T-helper 1 cell (primary cell): ENCODE measurements at regions not wholly inside any gene's neighbourhood (a gene's known extent, or its start where the extent isn't known, plus 50 kb on each side); places are given as distances from the start of the nearest gene placed in this dataset.

Experiments
- DNase-seq, 5 donors: peaks; one replicate each; pipeline ENCODE4 v3.0.0-alpha.2; 2012 to 2020

- DNase-seq, result no peak
Observed at GRCh38 chr2:18701981-18702380, 112.6 kb upstream of the NT5C1B start.

DNA sequence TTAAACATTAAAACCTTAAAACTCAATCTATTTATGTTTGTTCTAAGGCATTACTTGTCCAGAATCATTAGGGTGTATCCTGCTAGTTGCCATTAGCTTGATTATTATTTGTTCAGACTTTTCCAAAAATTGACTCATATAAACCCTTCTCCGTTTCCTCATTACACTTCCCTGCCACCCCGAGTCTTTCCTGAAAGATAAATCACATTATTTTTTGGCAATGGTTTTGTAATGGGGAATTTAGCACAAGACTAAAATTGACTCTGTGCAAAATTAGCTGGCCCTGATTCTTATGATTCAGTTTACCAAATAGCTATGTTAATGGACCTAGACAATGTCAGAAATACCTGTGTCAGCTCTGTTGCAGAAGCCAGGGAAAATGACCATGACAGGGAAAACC is 112.2 kb upstream of the NT5C1B start:
- DNase-seq, result no peak

DNA sequence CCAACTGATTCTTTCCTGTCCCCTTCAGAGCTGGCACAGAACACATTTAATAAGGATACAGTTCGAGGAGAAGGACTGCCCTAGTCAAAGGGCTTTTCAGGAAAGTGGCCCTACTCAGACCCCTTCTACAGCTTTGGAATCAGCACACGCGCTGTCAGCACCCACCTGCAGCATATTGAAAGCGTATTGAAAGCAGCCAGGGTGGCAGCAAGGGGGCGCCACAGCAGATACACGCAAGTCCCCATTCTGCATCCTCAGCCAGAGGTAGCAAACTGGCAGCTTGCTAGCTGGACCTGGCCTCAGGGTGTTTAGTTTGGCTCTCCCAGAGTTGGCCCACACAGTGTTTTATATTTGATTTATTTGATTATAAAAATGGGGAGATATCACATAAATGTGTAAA is 101.0 kb upstream of the NT5C1B start:
- DNase-seq, result no peak

DNA sequence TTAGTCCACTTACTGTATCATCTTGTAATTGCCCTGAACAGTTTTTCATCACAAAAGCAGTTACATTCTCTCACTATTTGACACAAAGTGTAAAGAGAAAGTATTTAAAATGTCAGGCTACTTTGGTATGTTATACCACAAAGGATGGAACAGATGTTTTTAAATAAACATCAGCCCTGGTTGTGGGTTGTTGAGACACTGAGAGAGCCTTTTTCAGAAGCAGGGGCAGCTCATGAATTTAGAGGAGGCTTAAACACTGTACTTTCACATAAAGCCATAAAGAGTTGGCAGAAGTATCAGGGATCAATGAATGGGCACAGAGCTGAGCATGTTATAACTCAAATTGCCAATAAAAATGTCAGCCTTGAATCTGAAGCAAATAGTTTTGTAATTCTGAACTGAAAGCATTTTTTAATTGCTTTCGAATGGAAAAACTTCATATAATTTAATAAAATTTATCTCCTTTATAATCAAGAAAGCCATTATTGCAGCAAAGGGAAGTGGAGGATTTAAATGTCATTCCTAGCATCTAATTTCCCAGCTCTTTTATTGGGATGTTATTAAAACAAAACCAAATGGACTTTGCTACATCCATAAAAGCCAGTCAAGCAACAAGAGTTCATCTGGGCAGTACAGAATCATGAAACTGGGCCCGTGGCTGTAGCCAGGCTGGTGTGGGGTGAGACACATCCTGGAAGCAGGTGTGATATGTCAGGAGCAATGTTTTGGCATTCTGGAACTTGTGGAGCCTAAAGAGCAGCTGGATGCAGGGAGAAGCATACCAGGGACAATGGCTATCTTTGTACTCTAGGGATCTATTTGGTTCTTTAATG is 95.1 kb upstream of the NT5C1B start:
- no peak for DNase-seq

GRCh38 chr2:18682681-18683080 is 93.3 kb upstream of the NT5C1B start:
- DNase-seq, result no peak

DNA sequence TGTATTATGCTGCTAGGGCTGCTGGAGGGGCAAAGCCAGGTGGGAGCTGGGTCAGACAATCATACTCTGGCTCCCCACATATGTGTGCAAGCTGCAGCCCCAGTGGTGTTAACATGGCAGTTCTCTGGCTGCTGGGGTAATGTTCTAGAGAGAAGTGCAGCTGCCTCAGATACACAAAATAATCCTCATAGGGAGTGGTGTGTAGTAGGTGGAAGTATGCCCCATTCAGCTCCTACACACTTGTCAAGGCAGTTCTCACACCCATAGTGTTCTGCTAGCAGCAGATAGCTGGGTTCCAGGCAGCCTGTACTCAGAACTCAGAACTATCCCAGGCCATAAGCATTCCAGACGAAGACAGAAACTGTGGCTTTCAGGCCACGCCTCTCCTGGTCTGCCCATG is 87.9 kb upstream of the NT5C1B start:
- no peak for DNase-seq

DNA sequence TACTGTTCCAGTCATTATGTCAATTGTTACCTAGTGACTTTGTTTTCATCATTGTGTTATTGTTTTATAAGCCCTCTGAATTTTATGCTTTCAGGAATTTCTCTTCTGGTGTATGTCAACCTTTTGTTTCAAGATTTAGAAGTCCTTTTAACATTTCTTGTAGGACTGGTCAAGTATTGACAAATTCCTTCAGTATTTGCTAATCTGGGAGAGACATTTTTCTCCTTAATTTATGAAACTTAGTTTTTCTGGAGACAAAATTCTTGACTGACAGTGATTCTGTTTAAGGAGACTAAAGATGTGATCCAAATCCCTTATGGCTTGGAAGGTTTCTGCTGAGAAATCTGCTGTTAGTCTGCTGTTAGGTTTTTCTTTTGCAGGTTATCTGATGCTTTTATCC is 84.9 kb upstream of the NT5C1B start:
- no peak for DNase-seq

- DNase-seq, result no peak
Observed at GRCh38 chr2:18671363-18671762, 82.0 kb upstream of the NT5C1B start.

- no peak for DNase-seq
Observed at GRCh38 chr2:18668221-18668620, 78.9 kb upstream of the NT5C1B start.

GRCh38 chr2:18664421-18664820 is 75.1 kb upstream of the NT5C1B start:
- DNase-seq, result no peak

DNA sequence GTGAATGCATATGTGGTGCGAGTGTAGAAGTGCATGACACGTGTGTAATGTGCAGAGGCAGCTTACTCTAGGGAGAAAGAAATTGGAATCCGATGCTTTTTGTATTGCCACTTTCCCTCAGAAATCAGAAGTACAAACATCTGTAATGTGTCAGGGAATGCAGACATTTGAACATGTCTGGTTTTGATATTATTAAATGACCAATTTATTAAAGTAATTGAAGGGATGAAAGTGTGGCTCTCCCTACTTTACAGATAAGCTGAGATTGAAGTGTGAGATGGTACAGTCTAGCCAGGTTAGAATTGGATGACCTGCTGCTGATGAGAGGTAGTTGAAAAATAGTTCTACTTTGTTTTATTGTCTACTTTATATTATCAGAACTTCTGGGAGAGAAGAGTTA is 74.5 kb upstream of the NT5C1B start:
- DNase-seq, result no peak

- DNase-seq, result no peak
Observed at GRCh38 chr2:18662689-18663088, 73.3 kb upstream of the NT5C1B start.

- no peak for DNase-seq
Observed at GRCh38 chr2:18659915-18660314, 70.5 kb upstream of the NT5C1B start.

- DNase-seq, result no peak
Observed at GRCh38 chr2:18656048-18656447, 66.7 kb upstream of the NT5C1B start.

DNA sequence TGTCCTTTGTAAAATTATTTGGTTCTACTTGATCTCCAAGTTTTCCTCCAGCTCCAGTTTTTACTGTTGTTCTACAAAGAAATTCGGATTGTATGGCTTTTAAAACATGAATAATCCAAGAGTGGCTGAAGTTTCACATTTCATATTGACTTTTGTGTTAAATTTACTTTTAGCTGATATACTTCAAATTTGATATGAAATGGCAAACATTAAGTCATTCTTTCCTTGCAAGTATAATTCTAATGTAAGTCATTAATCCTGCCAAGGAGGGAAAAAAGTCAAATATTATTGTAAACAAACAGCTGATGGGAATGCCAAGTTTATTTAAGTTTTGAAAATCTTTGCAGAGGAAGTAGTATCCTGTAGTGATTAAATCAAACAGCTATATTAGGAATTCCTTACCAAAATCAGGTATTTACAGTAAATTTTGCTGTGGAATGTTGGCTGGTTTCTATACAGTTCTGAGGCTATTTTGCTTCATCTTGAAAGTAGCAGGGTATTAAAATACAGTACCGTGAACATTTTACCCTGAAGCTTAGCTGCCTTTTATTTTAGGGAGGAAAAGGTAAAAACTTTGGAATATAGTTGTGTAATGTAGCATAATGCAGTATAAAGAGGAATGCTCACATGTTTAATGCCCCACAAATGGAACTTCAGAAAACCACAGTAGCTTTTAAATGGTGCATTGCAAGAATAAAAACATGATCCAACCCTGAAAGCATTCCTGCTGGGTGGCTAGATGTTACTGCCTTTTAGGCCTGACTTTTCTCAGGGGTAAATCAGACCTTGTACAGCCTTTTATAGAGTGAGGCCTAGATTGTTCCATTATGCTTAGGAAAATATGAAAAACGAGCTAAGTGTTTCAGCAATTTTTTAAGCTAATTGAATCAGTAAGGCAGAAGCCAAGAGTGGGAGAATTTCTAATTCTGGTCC is 62.7 kb upstream of the NT5C1B start:
- no peak for DNase-seq

DNA sequence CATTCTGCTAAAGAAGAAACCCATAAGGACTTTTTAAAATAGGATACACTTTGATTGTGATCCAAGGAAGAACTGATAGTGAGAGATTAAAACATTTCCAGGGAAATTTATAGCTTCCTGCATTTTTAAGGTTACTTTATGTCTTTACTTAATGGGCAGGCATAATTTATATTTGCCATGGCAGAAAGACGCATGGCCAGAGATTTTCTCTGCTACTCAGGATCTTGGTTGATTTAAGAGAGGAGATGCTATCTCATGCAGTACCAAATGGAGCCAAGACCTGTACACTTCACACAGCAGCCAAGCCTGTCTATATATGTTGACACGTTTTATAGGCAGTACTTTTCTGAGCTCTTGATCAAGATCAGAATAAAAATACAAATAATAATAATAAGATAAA is 60.9 kb upstream of the NT5C1B start:
- DNase-seq, result no peak

DNA sequence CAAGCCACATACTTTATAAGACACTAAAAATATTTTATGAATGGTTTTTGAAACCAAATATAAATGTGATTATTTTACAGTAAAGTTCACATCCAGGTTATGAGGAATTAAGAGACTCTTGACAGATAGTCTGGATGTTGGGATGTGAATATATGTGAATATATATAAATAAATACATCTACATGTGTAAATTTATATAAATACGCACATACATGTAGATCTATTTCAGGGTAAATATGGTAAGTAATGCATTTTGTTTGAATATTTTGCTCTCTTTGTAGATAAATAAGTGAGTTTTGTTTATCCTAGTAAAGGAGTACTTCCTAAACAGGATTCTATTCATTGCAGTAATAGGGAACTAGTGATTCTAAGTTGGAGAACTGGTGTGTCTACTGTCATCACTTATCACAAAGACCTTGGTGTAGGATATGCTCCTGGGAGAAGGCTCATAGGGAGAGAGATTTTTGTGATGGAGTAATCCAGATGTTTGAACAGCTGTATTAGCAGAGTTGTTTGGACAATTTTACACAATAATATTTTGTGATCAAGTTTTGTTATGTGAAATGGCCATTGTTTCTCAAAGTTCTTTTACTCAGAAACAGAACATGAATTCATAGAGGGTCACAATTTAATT is 60.2 kb upstream of the NT5C1B start:
- DNase-seq, result no peak

GRCh38 chr2:18648161-18648560 is 58.8 kb upstream of the NT5C1B start:
- no peak for DNase-seq

- DNase-seq, result no peak
Observed at GRCh38 chr2:18647731-18648130, 58.4 kb upstream of the NT5C1B start.

- DNase-seq, result no peak
Observed at GRCh38 chr2:18645315-18645714, 55.9 kb upstream of the NT5C1B start.

DNA sequence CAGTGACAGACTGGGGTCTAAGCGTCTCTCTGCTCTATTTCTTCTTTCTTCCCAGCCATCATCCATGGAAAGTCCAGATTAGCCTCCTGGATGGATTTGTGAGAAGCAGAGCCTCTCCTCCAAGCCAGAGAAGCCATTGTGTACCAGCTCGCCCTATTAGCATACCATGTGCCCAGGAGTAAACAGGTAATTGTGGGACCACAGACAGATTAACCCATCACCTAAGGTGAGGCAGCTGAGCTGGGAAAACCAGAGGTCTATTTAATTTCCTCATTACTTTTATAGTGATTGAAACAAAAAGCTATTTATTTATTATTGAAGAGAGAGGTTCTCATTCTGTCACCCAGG is 54.7 kb upstream of the NT5C1B start:
- DNase-seq, result no peak

GRCh38 chr2:18643326-18644114 is 54.2 kb upstream of the NT5C1B start:
- DNase-seq, result no peak

GRCh38 chr2:18641823-18642222 is 52.5 kb upstream of the NT5C1B start:
- DNase-seq, result no peak
